HG03432 (cell line): ENCODE measurements at regions not wholly inside any gene's neighbourhood (a gene's known extent, or its start where the extent isn't known, plus 50 kb on each side); places are given as distances from the start of the nearest gene placed in this dataset.
"Not testable (repeated sequence)": the region's sequence is repeated elsewhere in the genome, so short reads cannot be mapped to it uniquely, and the experiment has no call there.

Experiments
- ATAC-seq: cut with Tn5 transposase; IDR thresholded peaks from one replicate; pipeline ENCODE4 v1.9.1; 2021; ENCODE audit warnings: mild to moderate bottlenecking, moderate library complexity; ENCODE audit not compliant: unreplicated experiment

- ATAC-seq, result no peak
These were observed 440.7 kb upstream of the KCNMB2 start for GRCh38 chr3:178095522-178095921.

- ATAC-seq, result no peak
These were observed 439.3 kb upstream of the KCNMB2 start for GRCh38 chr3:178096955-178097354.

- ATAC-seq, result no peak
These were observed 438.7 kb upstream of the KCNMB2 start for GRCh38 chr3:178097576-178097975.

- no peak for ATAC-seq
These were observed 437.0 kb upstream of the KCNMB2 start for GRCh38 chr3:178099274-178099673.

GRCh38 chr3:178099862-178100261 is 436.4 kb upstream of the KCNMB2 start:
- ATAC-seq, result no peak

- ATAC-seq, result no peak
These were observed 435.3 kb upstream of the KCNMB2 start for GRCh38 chr3:178100908-178101307.

- no peak for ATAC-seq
These were observed 433.1 kb upstream of the KCNMB2 start for GRCh38 chr3:178103140-178103539.

- ATAC-seq, result no peak
These were observed 428.4 kb upstream of the KCNMB2 start for GRCh38 chr3:178107804-178108203.

- no peak for ATAC-seq
These were observed 426.5 kb upstream of the KCNMB2 start for GRCh38 chr3:178109691-178110090.

- ATAC-seq, result no peak
These were observed 424.1 kb upstream of the KCNMB2 start for GRCh38 chr3:178112134-178112533.

- ATAC-seq, result not testable (repeated sequence)
These were observed 423.7 kb upstream of the KCNMB2 start for GRCh38 chr3:178112552-178112951.

GRCh38 chr3:178117641-178118040 is 418.6 kb upstream of the KCNMB2 start:
- ATAC-seq, result no peak

- not testable (repeated sequence) for ATAC-seq
These were observed 416.5 kb upstream of the KCNMB2 start for GRCh38 chr3:178119608-178120295.

- no peak for ATAC-seq
These were observed 415.9 kb upstream of the KCNMB2 start for GRCh38 chr3:178120367-178120766.

- no peak for ATAC-seq
These were observed 409.6 kb upstream of the KCNMB2 start for GRCh38 chr3:178126686-178127085.

GRCh38 chr3:178127221-178127620 is 409.0 kb upstream of the KCNMB2 start:
- no peak for ATAC-seq

- no peak for ATAC-seq
These were observed 407.1 kb upstream of the KCNMB2 start for GRCh38 chr3:178129109-178129508.

- no peak for ATAC-seq
These were observed 404.4 kb upstream of the KCNMB2 start for GRCh38 chr3:178131801-178132200.

- ATAC-seq, result no peak
These were observed 399.0 kb upstream of the KCNMB2 start for GRCh38 chr3:178137206-178137605.

- ATAC-seq, result no peak
These were observed 398.4 kb upstream of the KCNMB2 start for GRCh38 chr3:178137831-178138230.

- no peak for ATAC-seq
These were observed 397.1 kb upstream of the KCNMB2 start for GRCh38 chr3:178139116-178139515.

- no peak for ATAC-seq
These were observed 395.5 kb upstream of the KCNMB2 start for GRCh38 chr3:178140531-178141304.
